Fibroblast of skin of left biceps (primary cell): ENCODE measurements at regions not wholly inside any gene's neighbourhood (a gene's known extent, or its start where the extent isn't known, plus 50 kb on each side); places are given as distances from the start of the nearest gene placed in this dataset.
"Not testable (repeated sequence)": the region's sequence is repeated elsewhere in the genome, so short reads cannot be mapped to it uniquely, and the experiment has no call there.

Source experiments
- DNase-seq, 2 experiments: peaks; one replicate each; pipeline ENCODE4 v3.0.0-alpha.2; 2013; ENCODE audit warnings: low read depth in 2 of 2

DNA sequence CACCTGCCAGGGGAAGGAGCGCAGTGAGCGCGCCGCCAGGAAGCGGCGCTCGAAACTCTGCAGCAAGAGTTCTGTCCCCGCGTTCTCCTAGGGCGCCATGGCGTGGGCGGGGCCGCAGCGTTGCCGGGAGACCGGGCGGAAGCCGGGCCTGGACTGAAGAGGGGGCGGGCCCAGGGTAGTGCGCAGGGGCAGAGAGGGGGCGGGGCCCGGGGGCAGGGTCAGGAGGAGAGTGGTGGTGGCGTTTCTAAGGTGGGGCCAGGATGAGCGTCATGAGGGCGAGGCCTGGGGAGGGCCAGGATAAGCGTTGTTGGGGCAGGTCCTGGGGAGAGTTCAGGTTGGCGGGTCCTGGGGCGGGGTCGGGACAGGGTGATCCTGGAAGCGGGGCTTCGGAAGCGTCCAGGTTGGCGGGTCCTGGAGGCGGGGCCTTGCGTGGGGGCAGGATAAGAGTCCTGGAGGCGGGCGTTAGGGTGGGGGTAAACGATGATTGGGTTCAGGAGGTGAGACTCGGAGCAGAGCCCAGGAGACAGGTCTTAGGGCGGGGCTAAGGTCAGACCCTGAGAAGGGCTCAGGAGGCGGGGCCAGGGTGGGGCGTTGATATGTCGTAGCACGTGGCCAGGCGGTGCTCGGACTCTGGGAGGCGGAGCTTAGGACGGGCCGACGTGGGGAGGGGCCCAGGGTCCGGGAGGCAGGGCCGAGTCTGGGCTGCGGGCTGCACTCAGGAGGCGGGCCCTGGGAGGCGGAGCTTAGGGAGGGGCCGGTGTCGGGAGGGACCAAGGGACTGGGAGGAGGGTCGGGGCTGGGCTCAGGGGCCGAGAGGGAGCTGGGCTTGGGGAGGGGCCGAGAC is 189.4 kb downstream of the ADRA2C start:
- peak; percentile 96 to 97 for DNase-seq

DNA sequence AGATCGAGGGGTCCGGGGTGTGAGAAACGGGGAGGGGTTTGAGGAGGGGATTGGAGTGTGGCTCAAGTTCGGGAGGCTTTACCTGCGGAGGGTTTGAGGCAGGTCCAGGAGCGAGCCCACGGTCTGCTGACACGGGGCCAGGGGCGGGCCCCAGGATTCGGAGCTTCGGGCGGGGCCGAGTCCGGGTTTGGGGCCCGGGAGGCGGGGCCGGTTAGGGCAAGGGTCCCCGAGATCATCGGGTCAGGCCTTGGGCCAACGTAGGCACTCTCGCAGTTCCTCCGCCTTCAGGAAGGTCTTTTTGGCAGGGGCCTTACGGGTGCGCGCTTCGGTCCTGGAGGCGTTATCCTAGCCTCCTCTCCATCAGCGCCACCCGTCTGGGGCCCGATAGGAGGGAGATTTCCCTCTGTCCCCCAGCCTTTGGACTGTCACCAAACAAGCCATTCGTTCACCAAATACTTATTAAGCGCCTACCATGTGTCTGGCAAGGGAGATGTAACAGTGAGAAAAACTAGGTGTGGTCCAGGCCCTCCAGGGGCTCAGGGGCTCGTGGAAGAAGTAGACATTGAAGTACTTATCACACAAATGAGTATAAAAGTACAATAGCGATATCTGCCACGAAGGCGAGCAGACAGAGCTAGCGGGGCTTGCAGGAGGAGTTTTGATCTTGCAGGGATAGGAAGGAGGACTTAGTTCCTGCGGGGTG is 190.1 kb downstream of the ADRA2C start:
- DNase-seq: not testable (repeated sequence)

DNA sequence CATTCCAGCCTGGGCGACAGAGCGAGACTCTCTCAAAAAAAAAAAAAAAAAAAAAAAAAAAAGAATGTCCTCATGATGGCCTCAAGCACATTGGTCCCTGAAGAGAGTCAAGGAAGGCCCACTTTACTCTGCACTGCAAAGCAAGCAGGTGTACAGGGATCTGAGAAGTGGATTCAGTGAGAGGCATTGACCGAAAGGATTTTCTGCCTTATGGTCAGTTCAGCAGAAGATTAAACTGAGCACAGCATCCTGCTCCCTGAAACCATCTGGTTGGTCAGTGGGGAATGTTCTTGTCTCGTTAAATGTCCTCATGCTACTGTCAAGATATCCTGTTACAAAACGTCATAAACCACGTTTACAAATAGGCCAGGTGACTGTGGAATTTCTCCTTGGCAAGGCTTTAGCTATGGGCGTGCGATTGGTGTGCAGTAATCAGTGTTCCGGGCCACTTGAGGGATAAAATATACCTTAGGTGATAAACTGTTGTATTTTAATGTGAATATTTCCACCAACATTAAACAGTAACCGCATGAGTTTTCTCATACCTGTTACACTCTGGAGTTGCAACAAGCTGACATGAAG is 195.0 kb downstream of the ADRA2C start:
- DNase-seq: not testable (repeated sequence)

DNA sequence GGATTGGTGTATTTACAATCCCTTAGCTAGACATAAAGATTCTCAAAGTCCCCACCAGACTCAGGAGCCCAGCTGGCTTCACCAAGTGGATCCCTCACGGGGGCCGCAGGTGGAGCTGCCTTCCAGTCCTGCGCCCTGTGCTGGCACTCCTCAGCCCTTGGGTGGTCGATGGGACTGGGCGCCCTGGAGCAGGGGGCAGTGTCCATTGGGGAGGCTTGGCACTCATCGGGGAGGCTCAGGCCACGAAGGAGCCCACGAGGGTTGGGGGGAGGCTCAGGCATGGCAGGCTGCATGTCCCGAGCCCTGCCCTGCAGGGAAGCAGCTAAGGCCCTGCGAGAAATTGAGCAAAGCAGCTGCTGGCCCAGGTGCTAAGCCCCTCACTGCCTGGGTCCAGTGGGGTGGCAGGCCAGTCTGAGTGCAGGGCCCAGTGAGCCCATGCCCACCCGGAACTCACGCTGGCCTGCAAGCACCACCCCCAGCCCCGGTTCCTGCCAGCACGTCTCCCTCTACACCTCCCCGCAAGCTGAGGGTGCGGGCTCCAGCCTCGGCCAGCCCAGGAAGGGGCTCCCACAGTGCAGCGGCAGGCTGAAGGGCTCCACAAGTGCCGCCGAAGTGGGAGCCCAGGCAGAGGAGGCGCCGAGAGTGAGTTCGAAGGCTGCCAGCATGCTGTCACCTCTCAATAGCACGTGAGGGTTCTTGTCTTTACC is 198.5 kb downstream of the ADRA2C start:
- DNase-seq: not testable (repeated sequence)

DNA sequence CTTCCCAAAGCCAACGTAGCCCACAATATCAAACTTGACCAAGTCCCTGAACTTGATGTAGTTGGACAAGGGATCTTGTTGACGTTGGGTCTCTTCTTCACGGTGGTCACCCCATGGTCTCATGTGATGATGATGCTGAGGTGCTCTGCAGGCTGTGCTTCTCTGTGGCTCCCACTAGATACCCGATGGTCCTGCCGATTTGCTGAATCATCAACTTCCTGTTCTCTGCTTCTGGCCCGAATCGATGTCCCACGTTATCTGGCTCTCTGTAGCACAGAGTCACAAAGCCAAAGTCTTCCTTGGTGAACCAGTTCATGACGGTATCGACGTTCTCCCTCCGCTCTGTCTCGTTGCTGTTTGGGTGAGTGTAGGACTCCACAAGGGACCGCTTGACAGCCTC is 201.0 kb downstream of the ADRA2C start:
- DNase-seq: not testable (repeated sequence)

DNA sequence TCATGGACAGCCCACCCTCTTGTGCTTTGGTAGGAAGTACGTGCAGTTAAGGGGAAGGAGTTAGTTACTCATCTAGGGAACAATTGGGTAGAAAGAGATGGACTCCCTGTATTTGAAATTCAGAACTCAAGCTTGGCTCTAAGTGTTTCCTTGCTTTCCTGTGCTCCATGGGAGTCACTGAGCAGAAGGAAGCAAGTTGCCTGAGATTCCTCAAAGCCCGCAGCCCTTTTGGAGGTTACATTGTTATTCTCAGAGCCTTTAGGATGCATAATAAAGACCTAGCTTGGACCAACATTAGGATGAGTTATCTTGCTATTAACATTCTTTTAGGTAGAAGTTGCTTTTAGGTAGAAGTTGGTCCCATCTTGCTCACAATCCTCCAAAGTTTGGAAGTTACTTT is 206.4 kb downstream of the ADRA2C start:
- DNase-seq: not testable (repeated sequence)

DNA sequence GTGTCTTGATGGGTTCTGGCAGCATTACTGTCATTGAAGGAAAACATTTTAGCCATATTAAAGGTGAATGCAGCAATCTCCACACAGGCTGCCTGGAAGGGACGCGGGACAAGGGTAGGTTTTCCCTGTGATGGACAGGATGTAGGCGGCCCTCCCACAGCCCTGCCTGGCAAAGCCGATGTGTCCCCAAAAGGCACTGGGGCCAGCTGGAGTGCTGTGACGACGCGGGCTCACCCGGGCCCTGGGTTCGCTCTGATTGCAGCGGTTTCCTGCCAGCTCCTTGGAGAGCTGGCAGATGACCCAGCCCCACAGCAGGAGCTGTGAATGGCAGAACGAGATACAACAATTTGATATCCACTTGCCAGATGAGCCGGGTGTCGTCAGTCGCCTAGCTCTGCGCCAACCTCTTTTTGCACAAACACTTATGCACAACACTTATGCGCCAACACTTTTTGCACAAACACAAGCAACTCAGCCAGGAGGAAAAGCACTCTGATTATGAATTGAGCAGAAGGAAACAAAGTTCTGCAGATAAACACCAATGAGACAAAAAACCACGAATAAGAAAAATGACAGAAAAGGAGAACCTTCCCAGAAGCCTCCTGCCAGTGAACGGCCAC is 207.5 kb downstream of the ADRA2C start:
- DNase-seq: not testable (repeated sequence)

DNA sequence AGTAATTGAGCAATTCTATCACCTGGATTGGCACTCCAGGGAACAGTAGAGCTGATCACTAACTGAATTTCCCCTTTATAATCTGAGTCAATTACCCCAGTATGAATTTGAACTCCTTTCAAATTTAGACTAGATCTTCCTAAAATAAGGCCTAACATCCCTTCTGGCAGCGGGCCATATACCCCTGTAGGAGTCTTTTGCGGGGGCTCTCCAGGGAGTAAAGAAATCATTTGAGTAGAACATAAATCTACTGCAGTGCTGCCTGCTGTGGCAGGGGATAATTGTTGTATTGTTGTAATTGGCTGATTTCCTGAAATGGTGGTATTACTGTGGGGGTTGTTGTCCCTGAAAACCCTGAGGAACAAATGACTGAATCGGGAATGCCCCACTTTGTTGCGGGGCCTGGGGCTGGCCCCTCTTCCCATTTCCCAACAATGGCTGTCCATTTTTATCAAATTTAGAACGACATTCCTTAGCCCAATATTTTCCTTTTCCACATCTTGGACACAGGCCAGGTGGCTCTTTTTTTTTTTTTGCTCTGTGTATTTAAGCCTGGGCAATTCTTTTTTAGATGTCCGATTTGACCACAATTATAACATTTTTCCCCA is 217.4 kb downstream of the ADRA2C start:
- DNase-seq: peak; percentile 8 to 9

DNA sequence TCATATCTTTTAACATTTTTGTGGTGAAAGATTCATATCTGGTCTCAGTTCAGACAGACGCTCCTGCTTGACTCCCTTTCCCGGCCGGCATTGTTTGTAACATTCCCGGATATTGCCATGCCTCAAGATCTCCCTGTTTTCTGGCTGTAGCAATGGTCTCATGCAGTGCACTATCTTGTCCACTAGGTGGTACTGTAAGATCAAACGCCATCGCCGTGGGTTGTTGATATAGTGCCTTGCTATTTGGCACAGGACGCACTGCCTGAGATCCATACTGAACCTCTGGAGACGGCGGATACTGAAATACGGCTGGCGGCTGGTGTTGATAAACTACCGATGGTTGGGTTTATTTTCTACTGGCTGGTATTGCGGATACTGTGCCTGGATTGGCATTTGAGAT is 218.6 kb downstream of the ADRA2C start:
- DNase-seq: not testable (repeated sequence)

DNA sequence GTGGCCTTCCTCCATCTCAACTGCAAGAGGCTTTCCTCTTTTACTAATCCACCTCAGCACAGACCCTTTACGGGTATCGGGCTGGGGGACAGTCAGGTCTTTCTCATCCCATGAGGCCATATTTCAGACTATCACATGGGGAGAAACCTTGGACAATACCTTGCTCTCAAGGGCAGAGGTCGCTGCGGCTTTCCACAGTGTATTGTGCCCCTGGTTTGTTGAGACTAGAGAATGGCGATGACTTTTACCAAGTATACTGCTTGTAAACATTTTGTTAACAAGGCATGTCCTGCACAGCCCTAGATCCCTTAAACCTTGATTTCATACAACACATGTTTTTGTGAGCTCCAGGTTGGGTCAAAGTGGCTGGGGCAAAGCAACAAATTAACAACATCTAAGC is 220.2 kb downstream of the ADRA2C start:
- not testable (repeated sequence) for DNase-seq

DNA sequence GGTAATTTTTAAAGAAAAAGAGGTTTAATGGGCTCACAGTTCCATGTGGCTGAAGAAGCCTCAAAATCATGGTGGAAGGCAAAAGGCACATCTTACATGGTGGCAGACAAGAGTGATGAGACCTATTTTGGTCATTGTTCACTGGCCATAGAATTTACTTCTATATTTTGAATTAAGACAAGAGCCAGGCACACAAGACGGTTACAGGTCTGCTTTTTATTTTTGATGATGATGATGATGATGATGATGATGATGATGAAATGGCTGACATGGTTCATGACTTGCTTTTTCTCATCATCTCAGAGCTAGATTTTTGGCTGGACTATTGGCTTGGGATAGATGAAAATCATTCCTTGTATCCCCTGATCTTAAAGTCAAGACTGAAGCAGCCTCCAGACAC is 229.3 kb downstream of the OTOP1 start:
- DNase-seq: not testable (repeated sequence)

DNA sequence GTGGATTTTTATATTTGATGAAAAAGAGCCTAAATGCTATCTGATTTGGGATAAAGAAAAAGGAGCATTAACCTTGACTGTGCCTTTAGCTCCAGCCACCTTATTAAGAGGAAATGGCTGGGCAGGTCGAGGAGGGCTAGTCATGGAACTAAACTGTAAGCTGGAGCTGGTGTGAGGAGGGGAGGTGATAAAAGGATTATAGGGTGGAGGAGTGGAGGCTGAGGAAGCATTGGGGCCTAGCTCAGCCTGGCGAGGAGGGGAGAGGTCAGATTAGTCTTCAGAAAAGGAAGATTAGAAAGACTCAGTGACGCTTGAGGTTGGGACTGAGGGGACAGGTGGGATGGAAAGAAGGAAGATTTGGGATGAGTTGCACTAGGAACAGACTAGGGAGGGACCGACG is 222.7 kb downstream of the OTOP1 start:
- DNase-seq: not testable (repeated sequence)

DNA sequence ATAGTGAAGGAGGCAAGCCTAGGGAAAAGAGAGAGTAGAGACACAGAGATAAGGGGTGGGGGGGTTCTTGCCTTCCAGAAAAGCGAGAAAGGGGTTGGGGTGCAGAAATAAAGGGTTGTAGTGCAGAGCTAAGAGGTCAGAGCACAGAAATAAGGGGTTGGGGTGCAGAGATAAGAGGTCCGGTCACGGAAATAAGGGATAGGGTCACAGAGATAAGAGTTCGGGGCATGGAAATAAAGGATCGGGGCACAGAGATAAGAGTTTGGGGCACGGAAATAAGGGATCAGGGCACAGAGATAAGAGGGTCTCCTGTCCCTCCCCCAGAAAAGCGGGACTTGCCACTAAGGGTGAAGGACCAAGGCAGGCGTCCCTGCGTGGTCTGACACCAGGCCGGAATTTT is 222.0 kb downstream of the OTOP1 start:
- not testable (repeated sequence) for DNase-seq

DNA sequence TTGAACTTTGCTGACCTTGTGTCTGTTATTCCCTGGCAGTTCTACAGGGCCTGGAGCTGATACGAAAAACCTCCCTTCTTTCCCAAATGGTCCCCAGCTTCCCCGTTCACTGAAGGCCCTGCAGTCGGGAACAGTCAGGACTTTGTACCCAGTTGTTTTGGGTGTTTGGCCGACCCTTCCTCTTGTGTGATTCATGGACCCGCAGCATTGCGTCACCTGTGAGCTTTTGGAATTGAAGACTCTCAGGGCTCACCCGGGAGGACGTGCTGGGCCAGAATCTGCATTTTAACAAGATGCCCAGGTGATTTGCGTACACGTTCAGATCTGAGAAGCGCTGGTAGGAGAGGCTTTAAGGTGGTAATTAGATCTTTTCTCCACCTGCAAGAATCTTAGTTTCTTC is 220.4 kb downstream of the OTOP1 start:
- not testable (repeated sequence) for DNase-seq

DNA sequence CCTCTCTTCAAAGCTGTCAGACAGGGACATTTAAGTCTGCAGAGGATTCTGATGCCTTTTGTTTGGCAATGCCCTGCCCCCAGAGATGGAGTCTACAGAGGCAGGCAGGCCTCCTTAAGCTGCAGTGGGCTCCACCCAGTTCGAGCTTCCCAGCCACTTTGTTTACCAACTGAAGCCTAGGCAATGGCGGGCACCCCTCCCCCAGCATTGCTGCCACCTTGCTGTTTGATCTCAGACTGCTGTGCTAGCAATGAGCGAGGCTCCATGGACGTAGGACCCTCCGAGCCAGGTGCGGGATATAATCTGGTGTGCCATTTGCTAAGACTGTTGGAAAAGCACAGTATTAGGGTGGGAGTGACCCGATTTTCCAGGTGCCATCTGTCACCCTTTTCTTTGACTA is 207.7 kb downstream of the OTOP1 start:
- DNase-seq: not testable (repeated sequence)

DNA sequence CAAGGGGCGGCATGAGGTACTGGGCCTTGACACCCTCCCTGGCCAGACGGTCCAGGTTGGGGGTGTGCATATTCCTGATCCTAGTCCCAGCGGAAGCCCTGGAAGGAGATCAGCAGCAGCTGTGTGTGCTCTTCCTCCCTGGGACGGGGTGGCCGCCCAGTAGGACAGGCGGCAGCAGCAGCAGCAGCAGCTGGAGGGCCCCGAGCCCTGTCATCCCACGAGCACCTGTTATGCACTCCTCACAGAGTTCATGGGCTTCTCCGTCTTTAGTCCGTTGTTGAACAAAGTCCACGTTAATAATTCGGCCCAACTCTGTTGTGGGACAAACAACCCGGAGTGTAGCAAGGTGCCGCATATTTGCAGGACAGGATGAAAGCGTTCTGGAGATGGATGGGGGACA is 205.6 kb downstream of the OTOP1 start:
- not testable (repeated sequence) for DNase-seq

DNA sequence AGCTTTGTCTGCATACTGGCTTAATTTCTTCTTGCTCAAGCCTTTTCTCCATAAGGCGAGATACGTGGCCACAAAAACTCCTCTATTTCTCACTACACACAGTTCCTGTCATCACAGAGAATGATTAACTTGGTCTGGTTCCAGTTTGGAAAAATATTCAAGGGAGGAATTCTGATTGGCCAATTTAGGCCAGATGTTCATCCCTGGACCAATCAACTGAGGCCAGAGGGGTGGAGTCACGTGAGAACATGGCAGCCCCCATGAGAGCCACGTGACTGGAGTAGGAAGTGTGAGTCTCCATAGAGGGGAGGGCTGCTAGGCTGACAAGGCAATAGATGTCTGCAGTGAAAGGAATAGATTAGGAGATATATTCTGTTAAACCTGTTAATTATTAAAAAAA is 200.0 kb downstream of the OTOP1 start:
- not testable (repeated sequence) for DNase-seq

DNA sequence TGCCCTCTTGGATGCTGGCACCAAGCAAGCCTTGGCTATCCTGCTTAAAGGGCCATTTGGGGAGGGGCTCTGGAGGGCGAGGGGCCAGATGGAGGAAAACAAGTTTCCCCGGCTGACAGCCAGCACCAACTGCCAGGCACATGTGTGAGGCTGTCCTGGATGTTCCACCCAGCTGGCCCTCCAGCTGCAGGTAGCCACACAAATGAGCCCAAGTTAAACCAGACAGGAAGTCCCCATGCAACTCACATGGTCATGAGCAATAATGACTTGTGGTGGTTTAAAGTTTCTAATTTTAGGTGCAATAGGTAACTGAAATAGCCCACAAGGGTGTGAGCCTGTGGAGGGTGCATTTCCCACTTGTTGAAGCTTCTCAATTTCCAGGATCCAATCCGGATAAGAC is 198.0 kb downstream of the OTOP1 start:
- not testable (repeated sequence) for DNase-seq

DNA sequence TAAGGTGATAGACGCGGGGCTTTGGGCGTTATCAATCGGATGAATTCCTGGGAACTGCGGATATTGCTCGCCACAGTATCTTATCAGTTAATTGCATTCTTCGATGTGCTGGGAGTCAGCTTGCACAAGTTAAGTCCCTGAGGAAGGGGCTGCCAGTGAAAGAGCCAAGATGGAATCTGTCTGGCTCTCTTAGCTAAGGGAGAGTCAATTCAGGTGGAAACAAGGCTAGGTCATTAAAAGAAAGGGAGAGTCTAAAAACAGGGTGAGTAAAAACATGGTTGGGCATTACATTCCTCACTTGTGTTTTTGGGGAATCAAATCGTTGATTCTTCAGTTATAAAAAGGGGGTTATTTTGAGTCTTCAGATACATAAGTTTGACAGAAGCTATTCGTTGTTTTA is 196.2 kb downstream of the OTOP1 start:
- DNase-seq: not testable (repeated sequence)

DNA sequence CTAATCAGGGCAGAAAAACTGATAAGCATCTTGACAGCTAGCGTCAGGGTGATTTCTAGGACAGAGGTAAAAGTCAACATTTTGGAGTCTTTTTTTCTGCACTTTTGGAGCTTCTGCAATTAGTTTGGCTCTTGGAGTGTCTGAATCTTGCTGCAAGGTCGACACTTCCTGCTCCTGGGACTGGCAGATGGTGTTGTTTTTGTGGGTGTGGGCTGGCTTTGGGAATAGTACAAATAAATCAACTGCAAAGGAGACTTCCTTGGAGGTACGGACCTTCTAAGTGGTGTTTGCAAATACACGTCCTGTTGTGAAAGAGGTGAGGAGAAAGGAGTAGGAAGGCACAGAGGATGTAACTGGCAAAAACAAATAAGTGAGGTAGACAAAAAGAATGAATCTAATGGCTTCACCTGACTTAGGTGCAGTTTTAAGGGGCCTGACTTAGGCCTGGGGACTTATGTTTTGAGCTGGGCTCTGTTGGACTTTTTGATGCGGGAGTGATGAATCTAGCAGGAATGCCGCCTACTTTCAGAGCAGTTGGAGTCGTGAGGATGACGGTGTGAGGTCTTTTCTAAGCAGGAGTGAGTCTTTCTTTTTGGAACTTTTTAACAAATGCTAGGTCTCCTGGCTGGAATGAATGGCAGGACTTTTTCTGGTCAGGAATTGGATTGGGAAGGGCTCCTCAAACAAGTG is 195.1 kb downstream of the OTOP1 start:
- DNase-seq: not testable (repeated sequence)
